HG03558 (cell line): ENCODE measurements at regions not wholly inside any gene's neighbourhood (a gene's known extent, or its start where the extent isn't known, plus 50 kb on each side); places are given as distances from the start of the nearest gene placed in this dataset.

Source experiments
- ATAC-seq: cut with Tn5 transposase; IDR thresholded peaks from one replicate; pipeline ENCODE4 v1.9.1; 2021; ENCODE audit warnings: moderate number of reproducible peaks; ENCODE audit not compliant: unreplicated experiment; ENCODE audit errors: extremely low read depth

GRCh38 chr10:123305671-123306070, 151.5 kb downstream of the BUB3 start:
- ATAC-seq, result no peak

GRCh38 chr10:123306290-123306689, 152.1 kb downstream of the BUB3 start:
- ATAC-seq, result no peak

- ATAC-seq, result no peak
These were observed 155.5 kb downstream of the BUB3 start for GRCh38 chr10:123309731-123310130.

- no peak for ATAC-seq
These were observed 162.6 kb downstream of the BUB3 start for GRCh38 chr10:123316776-123317175.

- no peak for ATAC-seq
These were observed 164.3 kb downstream of the BUB3 start for GRCh38 chr10:123318516-123318915.

GRCh38 chr10:123320091-123320490, 165.9 kb downstream of the BUB3 start:
- no peak for ATAC-seq

- ATAC-seq, result no peak
These were observed 169.7 kb downstream of the BUB3 start for GRCh38 chr10:123323884-123324283.

- ATAC-seq, result no peak
These were observed 171.5 kb downstream of the BUB3 start for GRCh38 chr10:123325663-123326190.

- ATAC-seq, result no peak
These were observed 172.5 kb downstream of the BUB3 start for GRCh38 chr10:123326674-123327073.

GRCh38 chr10:123327450-123327849, 173.2 kb downstream of the BUB3 start:
- ATAC-seq, result peak; percentile 50

- no peak for ATAC-seq
These were observed 173.7 kb downstream of the BUB3 start for GRCh38 chr10:123327896-123328295.

- ATAC-seq, result no peak
These were observed 177.2 kb downstream of the BUB3 start for GRCh38 chr10:123331438-123331837.

- ATAC-seq, result no peak
These were observed 192.4 kb downstream of the BUB3 start for GRCh38 chr10:123346581-123346980.

GRCh38 chr10:123348691-123349572, 194.7 kb downstream of the BUB3 start:
- no peak for ATAC-seq

- no peak for ATAC-seq
These were observed 197.5 kb downstream of the BUB3 start for GRCh38 chr10:123351715-123352114.

GRCh38 chr10:123354521-123354920, 200.3 kb downstream of the BUB3 start:
- no peak for ATAC-seq

GRCh38 chr10:123355748-123356481, 201.7 kb downstream of the BUB3 start:
- ATAC-seq, result no peak

- no peak for ATAC-seq
These were observed 202.6 kb downstream of the BUB3 start for GRCh38 chr10:123356799-123357198.

GRCh38 chr10:123357421-123357930, 203.3 kb downstream of the BUB3 start:
- ATAC-seq, result no peak

- no peak for ATAC-seq
These were observed 205.3 kb downstream of the BUB3 start for GRCh38 chr10:123359539-123359938.

GRCh38 chr10:123361832-123362231, 207.6 kb downstream of the BUB3 start:
- ATAC-seq, result no peak
